ENCODE measurements at regions not wholly inside any gene's neighbourhood (a gene's known extent, or its start where the extent isn't known, plus 50 kb on each side); places are given as distances from the start of the nearest gene placed in this dataset.

GRCh38 chr1:55507578-55507931 is 292.4 kb upstream of the USP24 start:
- no peak for DNase-seq

- no peak for DNase-seq
Observed at GRCh38 chr1:55506740-55507577, 291.8 kb upstream of the USP24 start.

GRCh38 chr1:55505326-55505725 is 290.2 kb upstream of the USP24 start:
- DNase-seq, result no peak

- DNase-seq, result no peak
Observed at GRCh38 chr1:55504306-55504731, 289.2 kb upstream of the USP24 start.

GRCh38 chr1:55503663-55504305 is 288.6 kb upstream of the USP24 start:
- DNase-seq, result no peak

GRCh38 chr1:55500601-55501000 is 285.4 kb upstream of the USP24 start:
- no peak for DNase-seq

- no peak for DNase-seq
Observed at GRCh38 chr1:55490547-55490946, 275.4 kb upstream of the USP24 start.

- DNase-seq, result no peak
Observed at GRCh38 chr1:55484173-55484572, 269.0 kb upstream of the USP24 start.

GRCh38 chr1:55483523-55483922 is 268.4 kb upstream of the USP24 start:
- no peak for DNase-seq

- DNase-seq, result no peak
Observed at GRCh38 chr1:55481634-55482033, 266.5 kb upstream of the USP24 start.

GRCh38 chr1:55480029-55480795 is 265.0 kb upstream of the USP24 start:
- no peak for DNase-seq

- peak; percentile 65 for DNase-seq
Observed at GRCh38 chr1:55478742-55479141, 263.6 kb upstream of the USP24 start.

- DNase-seq, result no peak
Observed at GRCh38 chr1:55477953-55478352, 262.8 kb upstream of the USP24 start.

GRCh38 chr1:55476445-55477015 is 261.4 kb upstream of the USP24 start:
- DNase-seq, result peak; percentile 50

GRCh38 chr1:55474168-55474786 is 259.1 kb upstream of the USP24 start:
- no peak for DNase-seq

GRCh38 chr1:55473661-55474060 is 258.5 kb upstream of the USP24 start:
- DNase-seq, result no peak

GRCh38 chr1:55472784-55473183 is 257.6 kb upstream of the USP24 start:
- DNase-seq, result no peak

GRCh38 chr1:55472115-55472514 is 257.0 kb upstream of the USP24 start:
- DNase-seq, result no peak

- no peak for DNase-seq
Observed at GRCh38 chr1:55468142-55468795, 253.1 kb upstream of the USP24 start.

GRCh38 chr1:55466921-55467320 is 251.8 kb upstream of the USP24 start:
- no peak for DNase-seq

- no peak for DNase-seq
Observed at GRCh38 chr1:55466373-55466772, 251.2 kb upstream of the USP24 start.

- DNase-seq, result no peak
Observed at GRCh38 chr1:55464550-55464949, 249.4 kb upstream of the USP24 start.

Data from NCI-H748 treated with DMSO at 0.1 percent for 48 hours (cell line).